Stomach (tissue), 4 donors: ENCODE measurements at regions not wholly inside any gene's neighbourhood (a gene's known extent, or its start where the extent isn't known, plus 50 kb on each side); places are given as distances from the start of the nearest gene placed in this dataset.

Experiments
- EP300 ChIP-seq: sonication (generic); formaldehyde crosslinking; IDR thresholded peaks from one replicate; pipeline ENCODE4 v1.6.1; 2017; ENCODE audit warnings: antibody characterized with exemption
- POLR2AphosphoS5 ChIP-seq, 3 donors: sonication (generic); formaldehyde crosslinking; IDR thresholded peaks; one replicate each; pipeline ENCODE4 v1.6.1; 2016; ENCODE audit warnings: antibody characterized with exemption in 3 of 3
- TF ChIP-seq, protein P1 (sequence below), 7 experiments: fragments of 450-650 bp in 4 of 7; fragments of 200-600 bp in 3 of 7; sonication (generic) in 3 of 7; IDR thresholded peaks; one replicate each; pipeline ENCODE4 v1.5.1; 2016 to 2019; ENCODE audit warnings: antibody characterized with exemption in 7 of 7, control low read depth in 2 of 7, mild to moderate bottlenecking in 1 of 7

DNA sequence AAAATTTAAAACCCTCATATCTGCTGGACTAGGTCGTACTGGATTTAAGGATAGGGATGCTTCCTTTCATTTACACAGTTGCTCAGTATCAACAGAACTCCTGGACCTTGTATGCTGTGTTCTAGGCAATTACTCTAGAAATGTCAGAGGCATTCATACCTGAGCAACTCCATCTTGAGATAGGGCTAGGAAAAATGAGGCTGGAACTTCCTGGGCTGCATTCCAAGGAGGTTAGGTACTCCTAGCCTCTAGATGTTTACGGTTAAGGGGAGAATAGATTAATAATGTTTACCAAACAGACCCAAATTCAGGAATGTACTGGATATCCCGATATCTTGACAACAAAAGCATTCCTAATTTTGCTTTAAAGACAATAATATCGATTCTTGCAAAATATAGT, 84.7 kb upstream of the NLGN4X start:
- TF ChIP-seq, protein P1, sequence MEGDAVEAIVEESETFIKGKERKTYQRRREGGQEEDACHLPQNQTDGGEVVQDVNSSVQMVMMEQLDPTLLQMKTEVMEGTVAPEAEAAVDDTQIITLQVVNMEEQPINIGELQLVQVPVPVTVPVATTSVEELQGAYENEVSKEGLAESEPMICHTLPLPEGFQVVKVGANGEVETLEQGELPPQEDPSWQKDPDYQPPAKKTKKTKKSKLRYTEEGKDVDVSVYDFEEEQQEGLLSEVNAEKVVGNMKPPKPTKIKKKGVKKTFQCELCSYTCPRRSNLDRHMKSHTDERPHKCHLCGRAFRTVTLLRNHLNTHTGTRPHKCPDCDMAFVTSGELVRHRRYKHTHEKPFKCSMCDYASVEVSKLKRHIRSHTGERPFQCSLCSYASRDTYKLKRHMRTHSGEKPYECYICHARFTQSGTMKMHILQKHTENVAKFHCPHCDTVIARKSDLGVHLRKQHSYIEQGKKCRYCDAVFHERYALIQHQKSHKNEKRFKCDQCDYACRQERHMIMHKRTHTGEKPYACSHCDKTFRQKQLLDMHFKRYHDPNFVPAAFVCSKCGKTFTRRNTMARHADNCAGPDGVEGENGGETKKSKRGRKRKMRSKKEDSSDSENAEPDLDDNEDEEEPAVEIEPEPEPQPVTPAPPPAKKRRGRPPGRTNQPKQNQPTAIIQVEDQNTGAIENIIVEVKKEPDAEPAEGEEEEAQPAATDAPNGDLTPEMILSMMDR (IDR thresholded peaks at IDR 0.05): no peak
- TF ChIP-seq EP300 (no peak), POLR2AphosphoS5 (IDR thresholded peaks at IDR 0.05) (no peak)
